WERI-Rb-1 (cell line): ENCODE measurements at regions not wholly inside any gene's neighbourhood (a gene's known extent, or its start where the extent isn't known, plus 50 kb on each side); places are given as distances from the start of the nearest gene placed in this dataset.

ENCODE experiments used
- DNase-seq: peaks from one replicate; pipeline ENCODE4 v3.0.0-alpha.2; 2020
- H3K27ac ChIP-seq: fragments of 250-450 bp; sonication (Bioruptor Pico); 2 replicates; pipeline ENCODE4 v1.5.1; 2020; ENCODE audit warnings: mild to moderate bottlenecking, moderate library complexity
- H3K27me3 ChIP-seq: fragments of 250-450 bp; sonication (Bioruptor Pico); 2 replicates; pipeline ENCODE4 v1.5.1; 2021; ENCODE audit warnings: mild to moderate bottlenecking, low read depth, moderate library complexity; ENCODE audit not compliant: insufficient read depth, severe bottlenecking
- H3K36me3 ChIP-seq: fragments of 250-450 bp; sonication (Bioruptor Pico); 2 replicates; pipeline ENCODE4 v1.5.1; 2020; ENCODE audit warnings: mild to moderate bottlenecking, moderate library complexity
- H3K4me3 ChIP-seq: 2 replicates; pipeline ENCODE4 v1.5.1; 2011; ENCODE audit warnings: low read depth, mild to moderate bottlenecking, control low read depth, low read length
- H3K9me3 ChIP-seq: fragments of 250-450 bp; sonication (Bioruptor Pico); 2 replicates; pipeline ENCODE4 v1.5.1; 2021; ENCODE audit warnings: mild to moderate bottlenecking, moderate library complexity; ENCODE audit not compliant: severe bottlenecking
- CTCF ChIP-seq: IDR thresholded peaks from 2 replicates; pipeline ENCODE4 v1.5.1; 2011; ENCODE audit warnings: low read depth, mild to moderate bottlenecking, control low read depth, inconsistent platforms, low read length

GRCh38 chr3:117543521-117543920, 833.9 kb downstream of the TUSC7 start:
- DNase-seq: no peak
- TF ChIP-seq CTCF: no peak
- Histone ChIP-seq H3K9me3 (no peaks in the 10 kb centered on the region), H3K27ac (no peak overlapping the region), H3K36me3 (no peaks in the 10 kb centered on the region), H3K4me3 (no peak overlapping the region), H3K27me3 (peaks cover 33% of the 10 kb centered on the region)

- no peak for TF ChIP-seq CTCF
- Histone ChIP-seq H3K4me3 (no peak overlapping the region), H3K36me3 (no peaks in the 10 kb centered on the region), H3K9me3 (no peaks in the 10 kb centered on the region), H3K27me3 (peaks cover 36% of the 10 kb centered on the region), H3K27ac (no peak overlapping the region)
- no peak for DNase-seq
These were observed 835.9 kb downstream of the TUSC7 start for GRCh38 chr3:117545484-117545883.

- Histone ChIP-seq H3K9me3 (no peaks in the 10 kb centered on the region), H3K27ac (no peak overlapping the region), H3K4me3 (no peak overlapping the region), H3K27me3 (peaks cover 21% of the 10 kb centered on the region), H3K36me3 (no peaks in the 10 kb centered on the region)
- DNase-seq: no peak
- no peak for TF ChIP-seq CTCF
These were observed 838.5 kb downstream of the TUSC7 start for GRCh38 chr3:117547956-117548550.

GRCh38 chr3:117548600-117548999, 839.0 kb downstream of the TUSC7 start:
- Histone ChIP-seq H3K27ac (no peak overlapping the region), H3K9me3 (no peaks in the 10 kb centered on the region), H3K4me3 (no peak overlapping the region), H3K27me3 (peaks cover 18% of the 10 kb centered on the region), H3K36me3 (no peaks in the 10 kb centered on the region)
- TF ChIP-seq CTCF: no peak
- no peak for DNase-seq

- Histone ChIP-seq H3K36me3 (no peaks in the 10 kb centered on the region), H3K27ac (no peak overlapping the region), H3K27me3 (peaks cover 15% of the 10 kb centered on the region), H3K4me3 (no peak overlapping the region), H3K9me3 (no peaks in the 10 kb centered on the region)
- TF ChIP-seq CTCF: no peak
- DNase-seq: no peak
These were observed 840.1 kb downstream of the TUSC7 start for GRCh38 chr3:117549716-117550115.

- no peak for DNase-seq
- H3K27ac ChIP-seq: no peak overlapping the region
- no peak for TF ChIP-seq CTCF
These were observed 841.2 kb downstream of the TUSC7 start for GRCh38 chr3:117550766-117551165.

More at GRCh38 chr3:117550766-117551165, 841.2 kb downstream of the TUSC7 start:
- H3K36me3 ChIP-seq: no peaks in the 10 kb centered on the region
- peaks cover 7% of the 10 kb centered on the region for H3K27me3 ChIP-seq
- H3K9me3 ChIP-seq: no peaks in the 10 kb centered on the region
- H3K4me3 ChIP-seq: no peak overlapping the region
